GM23338 (cell line): ENCODE measurements at regions not wholly inside any gene's neighbourhood (a gene's known extent, or its start where the extent isn't known, plus 50 kb on each side); places are given as distances from the start of the nearest gene placed in this dataset.
A peak's percentile ranks its signal among the peaks of the same experiment; 100 is the strongest.

Experiments
- ATAC-seq: fragments of 200-7000 bp; cut with Tn5 transposase; 3 replicates; pipeline ENCODE4 v1.9.1; 2020
- DNase-seq: peaks from one replicate; pipeline ENCODE4 v3.0.0-alpha.2; 2015; ENCODE audit warnings: low spot score
- H2AFZ ChIP-seq: fragments of 200-600 bp; sonication (generic); 2 replicates; pipeline ENCODE4 v1.8.0; 2016; ENCODE audit warnings: antibody characterized with exemption, mild to moderate bottlenecking, moderate library complexity
- H3F3A ChIP-seq: fragments of 200-600 bp; sonication (generic); replicated peaks from 2 replicates; pipeline ENCODE4 v1.8.0; 2017; ENCODE audit warnings: antibody characterized with exemption, mixed run types, low read depth
- H3K27ac ChIP-seq: fragments of 200-600 bp; sonication (generic); 2 replicates; pipeline ENCODE4 v1.6.1; 2016; ENCODE audit warnings: low read depth
- H3K27me3 ChIP-seq: fragments of 200-600 bp; sonication (generic); 2 replicates; pipeline ENCODE4 v1.8.0; 2016; ENCODE audit warnings: mild to moderate bottlenecking, mixed run types, moderate library complexity; ENCODE audit not compliant: insufficient read depth
- H3K36me3 ChIP-seq: fragments of 200-600 bp; sonication (generic); 2 replicates; pipeline ENCODE4 v1.8.0; 2016; ENCODE audit warnings: mild to moderate bottlenecking; ENCODE audit not compliant: insufficient read depth
- H3K4me1 ChIP-seq: fragments of 200-600 bp; sonication (generic); 2 replicates; pipeline ENCODE4 v1.8.0; 2016; ENCODE audit warnings: mild to moderate bottlenecking, moderate library complexity; ENCODE audit not compliant: insufficient read depth
- H3K4me2 ChIP-seq: fragments of 200-600 bp; sonication (generic); 2 replicates; pipeline ENCODE4 v1.7.1; 2017; ENCODE audit warnings: mixed run types
- H3K4me3 ChIP-seq: fragments of 200-600 bp; sonication (generic); 2 replicates; pipeline ENCODE4 v1.6.1; 2016; ENCODE audit warnings: mixed run types
- H3K79me2 ChIP-seq: fragments of 200-600 bp; sonication (generic); replicated peaks from 2 replicates; pipeline ENCODE4 v1.8.0; 2017; ENCODE audit warnings: mild to moderate bottlenecking; ENCODE audit not compliant: insufficient read depth
- H3K9me2 ChIP-seq: fragments of 200-600 bp; sonication (generic); 2 replicates; pipeline ENCODE4 v1.8.0; 2017; ENCODE audit not compliant: insufficient read depth
- H4K20me1 ChIP-seq: fragments of 200-600 bp; sonication (generic); replicated peaks from 2 replicates; pipeline ENCODE4 v1.8.0; 2017; ENCODE audit warnings: mild to moderate bottlenecking; ENCODE audit not compliant: insufficient read depth
- H3K27ac Mint-ChIP-seq: 2 replicates; pipeline ENCODE4 v1.8.0; 2020; ENCODE audit warnings: inconsistent platforms, mild to moderate bottlenecking, moderate library complexity, mixed read lengths
- H3K27me3 Mint-ChIP-seq: 3 replicates; pipeline ENCODE4 v1.8.0; 2022; ENCODE audit warnings: low read depth, mild to moderate bottlenecking, moderate library complexity, mixed read lengths, inconsistent platforms; ENCODE audit not compliant: insufficient read depth, poor library complexity
- H3K36me3 Mint-ChIP-seq: 3 replicates; pipeline ENCODE4 v1.8.0; 2021; ENCODE audit warnings: low read depth, mild to moderate bottlenecking, inconsistent platforms, moderate library complexity, mixed read lengths
- H3K4me1 Mint-ChIP-seq: 3 replicates; pipeline ENCODE4 v1.8.0; 2020; ENCODE audit warnings: mild to moderate bottlenecking, inconsistent platforms, mixed read lengths
- H3K4me3 Mint-ChIP-seq: 3 replicates; pipeline ENCODE4 v1.8.0; 2021; ENCODE audit warnings: moderate library complexity, mild to moderate bottlenecking, inconsistent platforms, mixed read lengths
- H3K9me3 Mint-ChIP-seq: 3 replicates; pipeline ENCODE4 v1.8.0; 2020; ENCODE audit warnings: moderate library complexity, mild to moderate bottlenecking, inconsistent platforms, mixed read lengths
- CREB1 ChIP-seq: fragments of 250-450 bp; sonication (Bioruptor Pico); IDR thresholded peaks from 2 replicates; pipeline ENCODE4 v1.5.0; 2020; ENCODE audit warnings: low read depth, mild to moderate bottlenecking, moderate library complexity
- CTCF ChIP-seq, 2 experiments: fragments of 200-600 bp in 1 of 2; sonication (generic) in 1 of 2; conservative IDR thresholded peaks; 2 replicates each; pipeline versions ENCODE4 v1.5.1 to v1.6.1; 2016 to 2017; ENCODE audit warnings: antibody characterized with exemption in 2 of 2, low read depth in 2 of 2, mild to moderate bottlenecking in 2 of 2, moderate library complexity in 1 of 2
- EZH2 ChIP-seq: fragments of 200-600 bp; sonication (generic); IDR thresholded peaks from one replicate; pipeline ENCODE4 v1.8.0; 2017; ENCODE audit warnings: antibody characterized with exemption, mild to moderate bottlenecking, low read depth; ENCODE audit not compliant: unreplicated experiment
- EZH2phosphoT487 ChIP-seq: fragments of 200-600 bp; sonication (generic); IDR thresholded peaks from one replicate; pipeline ENCODE4 v1.8.1; 2018; ENCODE audit warnings: antibody characterized with exemption; ENCODE audit not compliant: unreplicated experiment
- JUNB ChIP-seq: IDR thresholded peaks from one replicate; pipeline ENCODE4 v1.6.1; 2016; ENCODE audit warnings: antibody characterized with exemption; ENCODE audit not compliant: unreplicated experiment
- POLR2AphosphoS5 ChIP-seq: IDR thresholded peaks from 2 replicates; pipeline ENCODE4 v1.6.1; 2016; ENCODE audit warnings: antibody characterized with exemption, low read depth
- REST ChIP-seq: IDR thresholded peaks from one replicate; pipeline ENCODE4 v1.6.1; 2018; ENCODE audit warnings: antibody characterized with exemption; ENCODE audit not compliant: unreplicated experiment
- STAT1 ChIP-seq: IDR thresholded peaks from one replicate; pipeline ENCODE4 v1.6.1; 2016; ENCODE audit warnings: antibody characterized with exemption; ENCODE audit not compliant: unreplicated experiment
- ZNF114 ChIP-seq: fragments of 250-450 bp; sonication (Bioruptor Pico); IDR thresholded peaks from 2 replicates; pipeline ENCODE4 v1.5.0; 2020; ENCODE audit warnings: mild to moderate bottlenecking, moderate library complexity
- ZNF331 ChIP-seq: fragments of 250-450 bp; sonication (Bioruptor Pico); IDR thresholded peaks from 2 replicates; pipeline ENCODE4 v1.5.0; 2020; ENCODE audit warnings: low read depth, mild to moderate bottlenecking, moderate library complexity
- ZNF462 ChIP-seq: fragments of 250-450 bp; sonication (Bioruptor Pico); IDR thresholded peaks from 2 replicates; pipeline ENCODE4 v1.5.0; 2020; ENCODE audit warnings: mild to moderate bottlenecking, moderate library complexity
- TF ChIP-seq, protein P1 (sequence below): IDR thresholded peaks from 2 replicates; pipeline ENCODE4 v1.6.1; 2016; ENCODE audit warnings: antibody characterized with exemption

DNA sequence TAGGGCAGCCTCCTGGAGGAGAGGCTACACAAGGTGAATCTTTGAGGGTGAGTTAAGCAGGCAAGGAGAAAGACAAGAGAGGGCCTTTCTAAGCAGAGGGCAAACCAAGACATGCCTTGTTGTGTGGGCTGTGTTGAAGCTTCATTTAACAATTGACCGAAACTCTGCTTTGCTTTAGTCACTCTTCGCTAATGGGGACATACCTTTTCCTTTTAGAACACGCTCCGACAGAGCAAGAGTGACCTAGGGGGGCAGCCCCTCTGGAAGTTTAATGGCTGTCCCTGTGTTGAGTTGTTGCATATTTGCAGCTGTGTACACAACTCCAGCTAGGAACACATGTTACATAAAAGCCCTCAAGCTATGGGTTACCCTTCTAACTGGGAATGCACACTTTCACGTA lies 218.1 kb upstream of the WWC1 start (continued):
- TF ChIP-seq EZH2 = no peak

DNA sequence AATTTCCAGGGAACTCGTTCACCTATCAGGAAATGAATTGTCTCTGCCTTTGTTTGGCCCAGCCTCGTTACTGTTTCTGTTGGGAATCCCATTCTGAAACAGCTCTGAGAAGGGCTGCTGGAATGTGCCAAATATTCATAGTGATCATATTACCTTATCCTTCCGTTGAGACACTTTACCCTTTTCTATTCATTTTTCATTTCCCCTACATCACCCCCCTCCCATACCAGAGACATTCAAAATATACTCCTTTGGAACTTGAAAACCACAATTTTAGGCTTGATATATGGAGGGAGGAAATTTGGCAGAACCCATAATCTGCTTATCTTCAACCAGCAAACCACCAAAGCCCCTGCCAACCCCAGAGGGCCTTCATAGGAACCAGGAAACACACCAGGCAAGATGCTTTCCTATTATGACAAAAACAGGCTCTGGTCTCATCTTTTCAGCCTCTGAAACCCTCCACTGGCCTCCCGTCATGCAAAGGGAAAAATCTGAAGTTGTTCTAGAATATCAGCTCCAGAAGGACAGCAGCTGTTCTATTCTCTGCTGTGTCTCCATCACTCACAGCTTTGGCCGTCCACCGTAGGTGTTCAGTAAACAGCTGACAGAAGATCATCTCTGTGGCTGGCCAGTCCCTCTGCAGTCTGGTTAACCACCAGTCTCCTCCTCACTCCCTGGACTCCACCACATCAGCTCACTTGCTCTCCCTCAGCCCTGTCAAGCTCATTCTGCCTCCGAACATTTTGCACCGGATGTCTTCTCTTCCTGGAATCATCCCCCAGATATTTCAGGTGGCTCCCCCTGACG lies 217.2 kb upstream of the WWC1 start:
- no peaks in the 10 kb centered on the region for H3K36me3 ChIP-seq
- Mint-ChIP-seq H3K36me3 (no peaks in the 10 kb centered on the region; the same call in 2 of the 3 replicates), H3K27me3 (peaks cover 8% of the 10 kb centered on the region), H3K9me3 (no peaks in the 10 kb centered on the region), H3K27ac (no peak overlapping the region), H3K4me1 (peaks cover 3% of the 10 kb centered on the region), H3K4me3 (no peak overlapping the region)
- 0 out of 2 replicates have a peak overlapping the region, but pooled peaks have one; percentile 66 for H2AFZ ChIP-seq
- no peaks in the 10 kb centered on the region for H3K27me3 ChIP-seq
- H3K9me2 ChIP-seq = no peaks in the 10 kb centered on the region
- no peaks in the 10 kb centered on the region for H3F3A ChIP-seq
- no peak for DNase-seq
- H3K27ac ChIP-seq = no peak overlapping the region
- no peaks in the 10 kb centered on the region for H3K79me2 ChIP-seq
- ATAC-seq = no peak
- no peak overlapping the region for H3K4me3 ChIP-seq
- no peaks in the 10 kb centered on the region for H4K20me1 ChIP-seq
- H3K4me1 ChIP-seq = no peaks in the 10 kb centered on the region
- H3K4me2 ChIP-seq = no peak overlapping the region
- TF ChIP-seq EZH2 = no peak
- no peak for TF ChIP-seq ZNF114 (CRISPR knock-in tag)
- no peak for TF ChIP-seq ZNF331 (CRISPR knock-in tag)
- no peak for TF ChIP-seq POLR2AphosphoS5
- no peak for TF ChIP-seq REST
- no peak for TF ChIP-seq CREB1
- TF ChIP-seq STAT1 = no peak
- no peak for TF ChIP-seq ZNF462
- no peak for TF ChIP-seq CTCF (conservative IDR thresholded peaks at IDR 0.05; ENCODE audit: low read depth in 2 of 2)
- TF ChIP-seq, protein P1, sequence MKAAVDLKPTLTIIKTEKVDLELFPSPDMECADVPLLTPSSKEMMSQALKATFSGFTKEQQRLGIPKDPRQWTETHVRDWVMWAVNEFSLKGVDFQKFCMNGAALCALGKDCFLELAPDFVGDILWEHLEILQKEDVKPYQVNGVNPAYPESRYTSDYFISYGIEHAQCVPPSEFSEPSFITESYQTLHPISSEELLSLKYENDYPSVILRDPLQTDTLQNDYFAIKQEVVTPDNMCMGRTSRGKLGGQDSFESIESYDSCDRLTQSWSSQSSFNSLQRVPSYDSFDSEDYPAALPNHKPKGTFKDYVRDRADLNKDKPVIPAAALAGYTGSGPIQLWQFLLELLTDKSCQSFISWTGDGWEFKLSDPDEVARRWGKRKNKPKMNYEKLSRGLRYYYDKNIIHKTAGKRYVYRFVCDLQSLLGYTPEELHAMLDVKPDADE = no peak
- no peak for TF ChIP-seq JUNB
- TF ChIP-seq EZH2phosphoT487 = no peak
